COLO829 (cell line): ENCODE measurements at regions not wholly inside any gene's neighbourhood (a gene's known extent, or its start where the extent isn't known, plus 50 kb on each side); places are given as distances from the start of the nearest gene placed in this dataset.
A peak's percentile ranks its signal among the peaks of the same experiment; 100 is the strongest.

Experiments
- DNase-seq: peaks from one replicate; pipeline ENCODE4 v3.0.0; 2012; ENCODE audit warnings: low spot score

GRCh38 chr1:65486613-65487012, 66.1 kb downstream of the LEPR start:
- DNase-seq: no peak

- no peak for DNase-seq
These were observed 69.0 kb downstream of the LEPR start for GRCh38 chr1:65489481-65489880.

GRCh38 chr1:65490231-65491009, 70.0 kb downstream of the LEPR start:
- DNase-seq: no peak

GRCh38 chr1:65491472-65491871, 71.0 kb downstream of the LEPR start:
- no peak for DNase-seq

GRCh38 chr1:65493802-65494201, 73.3 kb downstream of the LEPR start:
- DNase-seq: no peak

- DNase-seq: no peak
These were observed 74.2 kb downstream of the LEPR start for GRCh38 chr1:65494671-65495070.

GRCh38 chr1:65495137-65495536, 74.7 kb downstream of the LEPR start:
- DNase-seq: no peak

GRCh38 chr1:65497256-65497830, 76.9 kb downstream of the LEPR start:
- DNase-seq: no peak

GRCh38 chr1:65503427-65503826, 83.0 kb downstream of the LEPR start:
- DNase-seq: no peak

- no peak for DNase-seq
These were observed 83.8 kb downstream of the LEPR start for GRCh38 chr1:65504263-65504662.

- no peak for DNase-seq
These were observed 85.3 kb downstream of the LEPR start for GRCh38 chr1:65505547-65506300.

GRCh38 chr1:65508051-65508450, 87.6 kb downstream of the LEPR start:
- no peak for DNase-seq

- no peak for DNase-seq
These were observed 89.6 kb downstream of the LEPR start for GRCh38 chr1:65509912-65510680.

GRCh38 chr1:65510961-65511360, 90.5 kb downstream of the LEPR start:
- no peak for DNase-seq

- no peak for DNase-seq
These were observed 91.9 kb downstream of the LEPR start for GRCh38 chr1:65512383-65512782.

GRCh38 chr1:65512967-65513780, 92.7 kb downstream of the LEPR start:
- DNase-seq: peak; percentile 42

GRCh38 chr1:65514041-65514440, 93.6 kb downstream of the LEPR start:
- no peak for DNase-seq

- no peak for DNase-seq
These were observed 104.4 kb downstream of the LEPR start for GRCh38 chr1:65524931-65525265.

GRCh38 chr1:65525266-65526048, 105.0 kb downstream of the LEPR start:
- DNase-seq: no peak

- no peak for DNase-seq
These were observed 105.6 kb downstream of the LEPR start for GRCh38 chr1:65526049-65526556.

- peak; percentile 33 for DNase-seq
These were observed 106.7 kb downstream of the LEPR start for GRCh38 chr1:65527190-65527589.
